GM12878 (cell line): ENCODE measurements at regions not wholly inside any gene's neighbourhood (a gene's known extent, or its start where the extent isn't known, plus 50 kb on each side); places are given as distances from the start of the nearest gene placed in this dataset.

Source experiments
- ATAC-seq: fragments of 200-7000 bp; cut with Tn5 transposase; 3 replicates; pipeline ENCODE4 v1.9.1; 2020; ENCODE audit warnings: mild to moderate bottlenecking, moderate library complexity
- BruUV-seq: library from RNA; stranded (reverse); fragments of 400-500 nt; replicated peaks from 2 replicates; lab custom pipeline; 2021; lab: Mats Ljungman, UMichigan
- CTCF ChIA-PET: fragments of 300-600 bp; sonication (Branson Sonifier 250); formaldehyde crosslinking; extraction: SDS; loops from one replicate; lab custom pipeline; 2021; ENCODE audit warnings: inconsistent platforms; lab: Yijun Ruan, JAX
- POLR2A ChIA-PET: fragments of 350-600 bp; formaldehyde crosslinking; extraction: SDS; loops from one replicate; lab custom pipeline; 2021; ENCODE audit warnings: inconsistent platforms; lab: Charles Lee
- RAD21 ChIA-PET: fragments of 300-600 bp; sonication (Branson Sonifier 250); formaldehyde crosslinking; loops from one replicate; lab custom pipeline; 2023; ENCODE audit warnings: antibody characterized with exemption; ENCODE audit not compliant: unreplicated experiment; lab: Charles Lee
- SMC1A ChIA-PET: fragments of 300-600 bp; sonication (Branson Sonifier 250); formaldehyde crosslinking; loops from one replicate; lab custom pipeline; 2023; ENCODE audit not compliant: unreplicated experiment, uncharacterized antibody; lab: Charles Lee
- DNase-seq: peaks from one replicate; pipeline ENCODE4 v3.0.0-alpha.2; 2011; ENCODE audit warnings: low read depth, low spot score
- FAIRE-seq: peaks from 3 replicates; lab custom pipeline; 2011; peaks lifted over from hg19 to GRCh38; lab: Jason Lieb, UNC
- H2AFZ ChIP-seq: 2 replicates; pipeline ENCODE4 v1.6.0; 2011; ENCODE audit warnings: low read depth, low read length, control low read depth; ENCODE audit not compliant: control insufficient read depth
- H3K27ac ChIP-seq: 2 replicates; pipeline ENCODE4 v1.5.1; 2011; ENCODE audit warnings: control low read depth; ENCODE audit not compliant: control insufficient read depth, insufficient read depth
- H3K27me3 ChIP-seq, 2 experiments: replicated peaks in 1 of 2; 2 replicates each; pipeline versions ENCODE4 v1.6.0 to v1.6.1; 2011; ENCODE audit warnings: low read length in 1 of 2; ENCODE audit not compliant: control insufficient read depth in 2 of 2, insufficient read depth in 2 of 2
- H3K36me3 ChIP-seq, 2 experiments: 2 replicates each; pipeline ENCODE4 v1.5.1; 2011; ENCODE audit warnings: low read length in 1 of 2; ENCODE audit not compliant: control insufficient read depth in 2 of 2, insufficient read depth in 2 of 2
- H3K4me1 ChIP-seq: 2 replicates; pipeline ENCODE4 v1.6.1; 2011; ENCODE audit warnings: mild to moderate bottlenecking, low read length, moderate library complexity, mixed read lengths; ENCODE audit not compliant: control insufficient read depth, insufficient read depth
- H3K4me2 ChIP-seq: 2 replicates; pipeline ENCODE4 v1.6.0; 2011; ENCODE audit warnings: control low read depth; ENCODE audit not compliant: control insufficient read depth, insufficient read depth
- H3K4me3 ChIP-seq: fragments of 200-600 bp; sonication (generic); 2 replicates; pipeline ENCODE4 v1.5.1; 2016
- H3K79me2 ChIP-seq: 2 replicates; pipeline ENCODE4 v1.6.0; 2011; ENCODE audit warnings: low read length; ENCODE audit not compliant: control insufficient read depth, insufficient read depth
- H3K9ac ChIP-seq: 2 replicates; pipeline ENCODE4 v1.8.0; 2011; ENCODE audit warnings: low read length, control low read depth, mixed read lengths; ENCODE audit not compliant: control insufficient read depth, insufficient read depth
- H3K9me3 ChIP-seq: replicated peaks from 3 replicates; pipeline ENCODE4 v1.5.1; 2011; ENCODE audit warnings: mild to moderate bottlenecking, low read length; ENCODE audit not compliant: control insufficient read depth, insufficient read depth
- H4K20me1 ChIP-seq: 2 replicates; pipeline ENCODE4 v1.6.0; 2011; ENCODE audit not compliant: control insufficient read depth, insufficient read depth
- E2F8 ChIP-seq: fragments of 450-650 bp; IDR thresholded peaks from 2 replicates; pipeline ENCODE4 v1.6.1; 2018; ENCODE audit warnings: mild to moderate bottlenecking, low read depth, moderate library complexity; ENCODE audit not compliant: partially characterized antibody
- ETV6 ChIP-seq, 2 experiments: fragments of 450-650 bp in 1 of 2; IDR thresholded peaks in 1 of 2; conservative IDR thresholded peaks in 1 of 2; 2 replicates each; pipeline ENCODE4 v1.6.1; 2014; ENCODE audit warnings: antibody characterized with exemption in 1 of 2, borderline replicate concordance in 1 of 2, low read depth in 1 of 2, mild to moderate bottlenecking in 1 of 2, moderate library complexity in 1 of 2
- FOXM1 ChIP-seq: IDR thresholded peaks from 2 replicates; pipeline ENCODE4 v1.6.1; 2012; ENCODE audit warnings: low read depth, mild to moderate bottlenecking, inconsistent platforms, low read length, moderate library complexity
- IKZF2 ChIP-seq, 2 experiments: fragments of 450-650 bp; IDR thresholded peaks; 2 replicates each; pipeline ENCODE4 v1.6.1; 2017; ENCODE audit warnings: mild to moderate bottlenecking in 2 of 2, moderate library complexity in 2 of 2
- NFYA ChIP-seq: IDR thresholded peaks from 2 replicates; pipeline ENCODE4 v1.6.1; 2011; ENCODE audit warnings: low read depth, mild to moderate bottlenecking, low read length, improper control_type of control experiment, borderline replicate concordance
- NFYB ChIP-seq: IDR thresholded peaks from 2 replicates; pipeline ENCODE4 v1.6.1; 2011; ENCODE audit warnings: low read depth, mild to moderate bottlenecking, low read length, improper control_type of control experiment, moderate library complexity; ENCODE audit not compliant: insufficient read depth
- NRF1 ChIP-seq: conservative IDR thresholded peaks from 2 replicates; pipeline ENCODE4 v1.6.1; 2011; ENCODE audit warnings: mild to moderate bottlenecking, low read depth, low read length, improper control_type of control experiment
- PAX8 ChIP-seq: fragments of 450-650 bp; IDR thresholded peaks from 2 replicates; pipeline ENCODE4 v1.6.1; 2017; ENCODE audit warnings: mild to moderate bottlenecking, moderate library complexity
- PBX3 ChIP-seq: IDR thresholded peaks from 2 replicates; pipeline ENCODE4 v1.6.1; 2011; ENCODE audit warnings: mild to moderate bottlenecking, low read depth, low read length, moderate library complexity; ENCODE audit not compliant: insufficient replicate concordance
- PRDM15 ChIP-seq: fragments of 450-650 bp; formaldehyde crosslinking; IDR thresholded peaks from 2 replicates; pipeline ENCODE4 v1.4.0; 2020; ENCODE audit warnings: mild to moderate bottlenecking, moderate library complexity
- RELA ChIP-seq: fragments of 450-650 bp; IDR thresholded peaks from 2 replicates; pipeline ENCODE4 v1.8.0; 2014; ENCODE audit warnings: borderline replicate concordance; ENCODE audit not compliant: partially characterized antibody
- SKIL ChIP-seq: fragments of 450-650 bp; IDR thresholded peaks from 2 replicates; pipeline ENCODE4 v1.6.1; 2017; ENCODE audit warnings: mild to moderate bottlenecking, low read depth, inconsistent platforms; ENCODE audit not compliant: poor library complexity, severe bottlenecking
- SREBF1 ChIP-seq: IDR thresholded peaks from 2 replicates; pipeline ENCODE4 v1.6.1; 2012; ENCODE audit warnings: mild to moderate bottlenecking, low read length
- WGBS: methylation state at CpG from one replicate; pipeline ENCODE4 v1.1.6; 2016; ENCODE audit warnings: low lambda C conversion rate; ENCODE audit not compliant: insufficient replicate concordance, insufficient coverage; ENCODE audit errors: missing lambda C conversion rate; 5-methylcytosine and 5-hydroxymethylcytosine counted together
- in situ Hi-C: fragments of 300-500 bp; cut with MboI; formaldehyde crosslinking; loops from 9 replicates; pipeline ENCODE4 v1.14.3; 2018; ENCODE audit warnings: mixed read lengths
- intact Hi-C: fragments of 100-400 bp; cut with micrococcal nuclease; formaldehyde crosslinking; loops from one replicate; pipeline ENCODE4 v1.14.2; 2022; ENCODE audit not compliant: unreplicated experiment

GRCh38 chr17:22510504-22510903 is 818.2 kb downstream of the KCNJ18 start:
- CTCF ChIA-PET: no interaction called here
- Histone ChIP-seq H3K9me3 (peaks cover 1% of the 10 kb centered on the region; the same call in 1 of the 3 replicates), H3K4me3 (no peak overlapping the region), H3K4me1 (no peaks in the 10 kb centered on the region), H3K36me3 (no peaks in the 10 kb centered on the region), H4K20me1 (no peaks in the 10 kb centered on the region), H3K79me2 (no peaks in the 10 kb centered on the region), H3K4me2 (no peak overlapping the region), H3K9ac (no peak overlapping the region), H2AFZ (no peak overlapping the region), H3K27me3 (no peaks in the 10 kb centered on the region), H3K27ac (no peak overlapping the region)
- DNase-seq: no peak
- TF ChIP-seq SKIL: no peak
- no peak for TF ChIP-seq PBX3
- no peak for TF ChIP-seq NRF1
- TF ChIP-seq ETV6 (conservative IDR thresholded peaks at IDR 0.05 in 1 of 2, IDR thresholded peaks at IDR 0.05 in 1 of 2; ENCODE audit: borderline replicate concordance in 1 of 2, low read depth in 1 of 2): no peak
- TF ChIP-seq NFYB: no peak
- TF ChIP-seq PRDM15 (CRISPR knock-in tag): no peak
- no peak for TF ChIP-seq SREBF1
- TF ChIP-seq E2F8: no peak
- TF ChIP-seq FOXM1: no peak
- no peak for TF ChIP-seq NFYA
- TF ChIP-seq IKZF2 (IDR thresholded peaks at IDR 0.05): no peak
- TF ChIP-seq PAX8: no peak
- no peak for TF ChIP-seq RELA
- 13% methylated on average over 7 of the region's 7 CpGs for WGBS
- RAD21 ChIA-PET: no interaction called here
- BruUV-seq: no TSS peak
- intact Hi-C loops (no loop called here), in situ Hi-C loops (no loop called here)
- SMC1A ChIA-PET: no interaction called here
- POLR2A ChIA-PET: no interaction called here
- no peak for FAIRE-seq
- no peak for ATAC-seq
